NCI-H774 (cell line): ENCODE measurements at regions not wholly inside any gene's neighbourhood (a gene's known extent, or its start where the extent isn't known, plus 50 kb on each side); places are given as distances from the start of the nearest gene placed in this dataset.

Experiments used
- DNase-seq: peaks from one replicate; lab custom pipeline; 2025; lab: John Stamatoyannopoulos, UW

GRCh38 chr2:194264586-194264985 is 1392.4 kb upstream of the SLC39A10 start:
- no peak for DNase-seq

DNA sequence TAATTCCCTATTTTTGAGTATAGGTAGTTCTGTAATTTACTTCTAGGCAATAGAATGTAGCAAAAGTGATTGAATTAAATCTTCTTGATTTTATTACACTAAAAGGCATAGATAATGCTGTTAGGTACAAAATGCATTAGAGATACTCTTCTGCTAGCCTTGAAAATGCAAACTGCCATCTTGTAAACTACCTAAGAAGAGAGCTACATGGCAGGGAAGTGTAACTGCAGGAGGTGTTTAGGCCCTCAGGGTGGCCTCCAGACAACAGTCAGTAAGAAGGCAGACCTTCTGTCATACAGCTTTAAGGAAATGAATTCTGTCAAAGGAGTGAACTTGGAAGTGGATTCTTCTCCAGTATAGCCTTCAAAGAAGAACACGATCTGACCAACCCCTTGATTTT is 1396.8 kb upstream of the SLC39A10 start:
- no peak for DNase-seq

GRCh38 chr2:194257095-194257494 is 1399.9 kb upstream of the SLC39A10 start:
- no peak for DNase-seq

DNA sequence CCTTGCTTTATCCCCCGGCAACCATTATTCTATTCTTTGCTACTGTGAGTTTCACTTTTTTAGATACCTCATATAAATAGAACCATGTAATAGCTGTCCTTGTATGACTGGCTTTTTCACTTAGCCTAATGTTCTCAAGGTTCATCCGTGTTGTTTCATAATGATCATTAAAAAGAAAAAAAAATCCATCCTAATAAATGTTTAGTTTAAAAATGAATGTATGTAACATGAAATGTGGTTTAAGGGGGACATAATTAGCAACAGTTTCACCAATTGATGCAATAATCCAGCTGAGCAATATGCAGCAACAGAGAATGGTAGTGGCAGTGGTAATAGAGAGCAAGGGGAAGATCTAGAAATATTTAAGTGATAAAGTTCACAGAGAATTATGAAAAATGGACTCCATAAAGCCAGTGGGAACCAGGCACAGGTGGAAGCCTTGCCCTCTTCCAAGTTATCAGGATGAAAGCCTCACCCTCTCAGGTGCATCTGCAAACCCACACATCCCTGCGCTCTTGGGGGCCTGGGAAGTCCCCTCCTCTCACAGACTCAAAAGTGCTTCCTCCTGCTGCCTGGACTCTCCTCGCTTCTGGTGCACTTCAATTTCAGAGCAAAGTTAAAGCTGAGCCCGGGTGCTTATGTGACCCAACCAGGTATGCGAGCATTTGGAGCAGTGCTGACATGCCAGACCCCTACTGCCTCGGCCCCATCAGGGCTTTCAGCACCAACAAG is 1403.3 kb upstream of the SLC39A10 start:
- DNase-seq = no peak

GRCh38 chr2:194252127-194252526 is 1404.9 kb upstream of the SLC39A10 start:
- no peak for DNase-seq

- DNase-seq = no peak
These were observed 1424.4 kb upstream of the SLC39A10 start for GRCh38 chr2:194232600-194232999.

GRCh38 chr2:194223218-194223617 is 1433.8 kb upstream of the SLC39A10 start:
- no peak for DNase-seq

DNA sequence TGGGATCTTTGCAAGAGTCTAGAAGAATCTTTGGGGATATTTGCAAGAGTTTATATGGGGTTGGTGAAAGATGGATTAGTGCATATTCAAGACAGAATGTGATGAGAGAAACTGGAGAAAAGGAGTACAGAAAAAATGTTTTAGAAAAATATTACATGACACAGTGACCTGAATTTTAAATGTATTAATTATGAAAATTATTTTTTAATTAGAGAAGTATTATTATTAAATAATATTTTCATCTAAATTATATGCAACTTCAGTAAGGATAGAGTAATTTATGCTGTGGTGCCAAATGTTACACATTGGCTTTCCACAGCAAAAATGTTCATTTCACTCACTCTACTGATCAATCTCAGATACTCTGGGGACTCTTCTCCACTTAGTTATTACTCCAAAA is 1442.8 kb upstream of the SLC39A10 start:
- DNase-seq = no peak

- DNase-seq = no peak
These were observed 1451.3 kb upstream of the SLC39A10 start for GRCh38 chr2:194205568-194206227.

DNA sequence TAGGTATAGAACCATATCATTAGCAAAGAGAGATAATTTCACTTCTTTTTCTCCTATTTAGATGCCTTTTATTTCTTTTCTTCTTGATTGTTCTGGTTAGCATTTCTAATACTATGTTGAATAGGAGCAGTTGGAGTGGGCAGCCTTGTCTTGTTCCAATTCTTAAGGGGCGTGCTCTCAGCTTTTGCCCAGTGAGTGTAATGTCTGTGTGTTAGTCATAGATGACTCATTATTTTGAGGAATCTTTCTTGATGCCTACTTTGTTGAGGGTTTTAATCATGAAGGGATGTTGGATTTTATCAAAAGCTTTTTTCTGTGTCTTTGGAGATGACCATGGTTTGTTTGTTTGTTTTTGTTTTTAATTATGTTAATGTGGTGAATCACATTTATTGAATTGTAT is 1453.1 kb upstream of the SLC39A10 start:
- DNase-seq = no peak

DNA sequence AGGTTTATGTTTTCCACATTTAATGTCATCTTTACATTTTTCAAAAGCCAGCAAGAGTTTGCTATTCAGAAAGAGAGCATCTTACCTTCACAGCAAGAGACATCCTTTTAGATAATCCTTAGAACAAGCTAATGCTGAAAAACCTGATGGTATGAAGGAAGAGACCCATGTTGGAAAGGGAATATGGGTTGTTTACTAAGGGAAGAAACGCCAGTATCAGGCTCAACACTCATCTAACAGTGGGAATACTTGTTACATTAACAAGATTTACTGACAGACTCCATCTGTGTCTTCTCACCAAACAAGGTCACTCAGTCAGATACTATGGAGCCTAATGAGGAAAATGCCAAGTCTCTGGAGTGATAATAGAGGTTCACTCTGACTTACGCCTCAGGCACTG is 1474.1 kb upstream of the SLC39A10 start:
- no peak for DNase-seq

DNA sequence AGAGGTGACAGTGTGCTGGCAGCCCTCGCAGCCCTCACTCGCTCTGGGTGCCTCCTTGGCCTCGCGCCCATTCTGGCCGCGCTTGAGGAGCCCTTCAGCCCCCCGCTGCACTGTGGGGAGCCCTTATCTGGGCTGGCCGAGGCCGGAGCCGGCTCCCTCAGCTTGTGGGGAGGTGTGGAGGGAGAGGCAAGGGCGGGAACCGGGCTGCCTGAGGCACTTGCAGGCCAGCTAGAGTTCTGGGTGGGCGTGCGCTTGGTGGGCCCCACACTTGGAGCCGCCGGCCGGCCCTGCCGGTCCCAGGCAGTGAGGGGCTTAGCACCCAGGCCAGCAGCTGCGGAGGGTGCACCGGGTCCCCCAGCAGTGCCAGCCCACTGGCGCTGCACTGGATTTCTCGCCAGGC is 1480.9 kb upstream of the SLC39A10 start:
- no peak for DNase-seq

DNA sequence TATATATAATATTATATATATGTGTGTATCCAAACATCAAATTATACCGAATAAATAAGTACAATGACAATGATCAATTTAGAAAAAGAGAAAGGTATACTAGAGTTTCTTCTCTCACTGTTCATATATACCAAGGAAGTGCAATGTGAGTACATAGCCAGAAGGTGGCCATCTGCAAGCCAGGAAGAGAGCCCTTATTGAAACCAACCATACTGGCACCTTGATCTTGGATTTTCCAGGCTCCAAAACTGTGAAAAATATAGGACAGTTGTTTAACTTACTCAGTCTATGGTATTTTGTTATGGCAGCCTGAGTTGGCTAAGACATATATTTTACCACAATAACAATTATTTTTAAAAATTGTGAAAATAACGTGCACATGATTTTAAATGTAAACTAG is 1490.2 kb upstream of the SLC39A10 start:
- DNase-seq = no peak

DNA sequence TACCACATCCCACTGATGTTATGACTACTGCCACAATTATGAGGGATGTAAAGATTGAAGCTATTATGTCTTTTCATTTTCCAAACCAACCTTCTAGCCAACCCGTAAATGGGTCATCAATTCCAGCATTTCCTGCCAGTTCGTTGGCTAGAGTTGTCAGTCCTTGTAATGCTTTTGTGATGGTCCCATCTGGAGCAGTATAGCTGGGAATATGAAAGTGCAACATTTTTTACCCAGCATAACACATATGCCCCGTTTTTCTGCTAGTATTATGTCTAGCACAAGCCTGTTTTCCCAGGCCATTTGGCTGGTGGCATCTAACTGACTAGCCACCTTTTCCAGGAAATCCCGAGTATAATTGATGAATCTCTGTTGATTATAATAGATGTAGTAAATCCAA is 1501.6 kb upstream of the SLC39A10 start:
- no peak for DNase-seq

DNA sequence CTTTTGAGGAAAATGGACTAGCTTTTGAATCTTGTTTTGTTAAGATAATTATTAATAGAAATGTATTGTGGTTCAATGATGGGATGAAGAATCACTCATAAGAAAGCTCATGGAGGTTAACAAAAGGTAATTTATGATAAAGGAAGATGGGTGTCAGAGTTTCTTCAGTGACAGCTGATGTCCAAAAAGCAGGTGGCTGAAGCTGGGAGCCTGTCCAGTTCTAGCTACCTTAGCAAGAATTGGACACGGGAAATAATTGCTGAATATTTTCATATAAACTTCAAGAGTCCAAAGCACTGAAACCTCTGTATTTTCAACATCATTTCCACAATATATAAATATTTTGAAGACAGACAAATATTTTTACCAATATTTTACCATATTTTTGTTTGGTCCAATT is 1505.8 kb upstream of the SLC39A10 start:
- DNase-seq = no peak

DNA sequence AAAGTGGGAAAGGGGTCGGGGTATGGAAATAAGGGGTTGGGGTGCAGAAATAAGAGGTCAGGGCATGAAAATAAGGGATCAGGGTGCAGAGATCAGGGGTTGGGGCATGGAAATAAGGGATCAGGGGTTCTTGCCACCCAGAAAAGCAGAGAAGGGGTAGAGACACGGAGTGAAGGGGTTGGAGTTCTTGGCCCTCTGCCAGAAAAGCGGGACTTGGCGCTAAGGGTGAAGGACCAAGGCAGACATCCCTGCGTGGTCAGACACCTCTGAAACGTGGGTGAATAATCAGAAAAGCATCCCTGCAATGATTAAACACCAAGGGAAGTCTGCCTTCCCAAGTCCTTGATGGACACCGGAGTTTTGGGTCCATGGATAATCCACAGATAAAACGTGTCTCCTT is 1521.6 kb upstream of the SLC39A10 start:
- no peak for DNase-seq

- no peak for DNase-seq
These were observed 1528.2 kb upstream of the SLC39A10 start for GRCh38 chr2:194128810-194129209.

DNA sequence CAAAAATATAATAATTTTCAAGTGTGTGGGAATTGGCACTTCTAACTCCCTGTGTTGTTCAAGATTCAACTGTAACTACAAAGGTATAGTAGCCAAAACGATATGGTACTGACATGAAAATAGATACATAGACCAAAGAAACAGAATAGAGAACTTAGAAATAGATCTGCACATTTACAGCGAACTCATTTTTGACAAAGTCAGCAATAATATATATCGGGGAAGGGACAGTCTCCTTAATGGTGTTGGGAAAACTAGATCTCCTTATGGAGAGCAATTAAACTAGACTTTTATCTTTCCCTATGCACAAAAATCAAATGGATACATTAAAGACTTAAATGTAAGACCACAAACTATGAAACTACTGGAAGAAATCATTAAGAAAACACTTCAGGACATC is 1530.6 kb upstream of the SLC39A10 start:
- DNase-seq = no peak

- DNase-seq = no peak
These were observed 1540.2 kb upstream of the SLC39A10 start for GRCh38 chr2:194116861-194117260.

- no peak for DNase-seq
These were observed 1551.7 kb upstream of the SLC39A10 start for GRCh38 chr2:194105358-194105757.

DNA sequence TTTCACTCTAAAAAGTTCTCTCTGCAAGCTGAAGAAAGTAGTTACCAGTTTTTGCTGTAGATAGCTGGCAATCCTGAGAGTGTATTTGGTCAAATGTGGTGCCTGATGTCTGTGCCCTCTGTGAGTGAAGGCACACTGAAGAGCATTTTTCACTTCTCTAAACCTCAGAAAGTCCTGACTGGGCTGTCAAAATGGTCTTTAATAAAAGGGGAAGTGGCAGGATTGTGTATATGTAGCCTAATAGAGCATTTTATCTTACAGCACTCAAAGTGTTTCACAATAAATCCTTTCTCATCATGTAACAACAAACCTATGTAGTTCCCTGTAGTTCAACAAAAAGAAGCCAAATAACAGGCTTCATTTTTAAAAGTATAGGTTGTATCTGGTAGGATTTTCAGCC is 1552.3 kb upstream of the SLC39A10 start:
- no peak for DNase-seq

GRCh38 chr2:194103941-194104659 is 1552.9 kb upstream of the SLC39A10 start:
- DNase-seq = no peak

DNA sequence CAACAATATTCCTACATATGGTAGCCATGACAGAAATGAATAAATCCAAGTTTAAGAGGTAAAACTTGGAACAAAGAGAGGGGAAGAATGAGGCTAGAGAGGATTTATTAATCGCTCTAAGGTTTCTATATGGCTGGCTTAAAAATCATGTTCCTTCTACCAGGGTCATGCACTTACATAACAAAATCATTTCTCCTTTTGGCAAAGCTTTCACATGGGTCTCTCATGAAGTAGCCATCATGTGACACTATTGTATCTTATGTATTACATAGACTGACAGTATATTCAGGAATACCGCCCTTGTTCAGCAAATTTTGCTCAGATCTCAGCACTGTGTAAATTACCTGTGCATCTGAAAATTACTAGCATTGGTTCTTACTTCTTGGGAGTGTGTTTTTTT is 1554.5 kb upstream of the SLC39A10 start:
- no peak for DNase-seq
